Heart left ventricle (tissue), 16 donors: ENCODE measurements at regions not wholly inside any gene's neighbourhood (a gene's known extent, or its start where the extent isn't known, plus 50 kb on each side); places are given as distances from the start of the nearest gene placed in this dataset.
A peak's percentile ranks its signal among the peaks of the same experiment; 100 is the strongest.

Experiments
- ATAC-seq, 4 donors: fragments of 200-7000 bp; cut with Tn5 transposase; one replicate each; pipeline ENCODE4 v1.9.1; 2020 to 2022; ENCODE audit warnings: moderate library complexity in 4 of 4, mild to moderate bottlenecking in 3 of 4, moderate number of reproducible peaks in 1 of 4
- DNase-seq, 5 donors: peaks; one replicate each; pipeline ENCODE4 v3.0.0-alpha.2; 2020
- H3K27ac ChIP-seq, 12 donors: fragments of 200-600 bp; sonication (generic) in 4 of 12; one replicate each; pipeline versions ENCODE4 v1.5.0 to v1.8.0; 2016 to 2022; ENCODE audit warnings: mild to moderate bottlenecking in 2 of 12
- H3K27me3 ChIP-seq, 9 donors: fragments of 200-600 bp; sonication (generic) in 2 of 9; one replicate each; pipeline versions ENCODE4 v1.5.1 to v1.8.0; 2016 to 2022; ENCODE audit warnings: mild to moderate bottlenecking in 3 of 9
- H3K36me3 ChIP-seq, 9 donors: fragments of 200-600 bp; sonication (generic) in 2 of 9; one replicate each; pipeline versions ENCODE4 v1.5.0 to v1.8.0; 2018 to 2022; ENCODE audit warnings: mild to moderate bottlenecking in 2 of 9
- H3K4me1 ChIP-seq, 12 donors: fragments of 200-600 bp; sonication (generic) in 4 of 12; one replicate each; pipeline versions ENCODE4 v1.5.0 to v1.8.0; 2016 to 2022; ENCODE audit warnings: mild to moderate bottlenecking in 3 of 12
- H3K4me3 ChIP-seq, 12 donors: fragments of 200-600 bp; sonication (generic) in 4 of 12; one replicate each; pipeline versions ENCODE4 v1.5.0 to v1.8.0; 2017 to 2022; ENCODE audit warnings: mild to moderate bottlenecking in 9 of 12, moderate library complexity in 4 of 12
- H3K9me3 ChIP-seq, 12 donors: fragments of 200-600 bp; sonication (generic) in 4 of 12; one replicate each; pipeline versions ENCODE4 v1.5.0 to v1.8.0; 2016 to 2022; ENCODE audit warnings: mild to moderate bottlenecking in 1 of 12
- POLR2A ChIP-seq, 2 donors: fragments of 450-650 bp; IDR thresholded peaks; one replicate each; pipeline ENCODE4 v1.6.1; 2017; ENCODE audit warnings: antibody characterized with exemption in 2 of 2, mild to moderate bottlenecking in 2 of 2, moderate library complexity in 2 of 2
- WGBS, 4 donors: extraction: QIAGEN DNeasy Blood & Tissue Kit in 2 of 4; methylation state at CpG; one replicate each; pipeline versions ENCODE4 v1.1.5 to v1.1.7; 2013 to 2018; 5-methylcytosine and 5-hydroxymethylcytosine counted together
- intact Hi-C, 10 donors: fragments of 100-400 bp; cut with DNase I; formaldehyde crosslinking; loops; one replicate each; pipeline versions ENCODE4 v1.11.1 to v1.14.2; 2022
- TF ChIP-seq, protein P1 (sequence below), 12 donors: fragments of 200-600 bp; sonication (generic) in 4 of 12; IDR thresholded peaks; one replicate each; pipeline versions ENCODE4 v1.5.0 to v1.8.0; 2018 to 2022; ENCODE audit warnings: antibody characterized with exemption in 12 of 12, mild to moderate bottlenecking in 5 of 12
- donor health status: ischemic (EF 13 %, LVEDD 7.1; RV severe dilation, severe dysfunction).
- donor health status: healthy with polysubstance abuse.
- donor health status: DM: no; HTN: yes; CAD: no.
- donor health status: DM: no; HTN: no; CAD: no.
- donor health status: ischemic (EF 25% LVEDD 6.9; RV normal size, moderate dysfunction).
- donor health status: ischemic (EF 25% LVEDD 5.7; RV mildly dilated, moderate dysfunction).
- donor health status: healthy.
- donor health status: DM: yes; HTN: yes; CAD: no.
- donor health status: ischemic (EF 35%, LVEDD 5.7; RV mildly dilated, moderate dysfunction).
- donor health status: nonischemic (EF 11% LVEDD 7.7; RV severe dilation, severe dysfunction).
- donor health status: DM: yes; HTN: yes; CAD: no.
- donor health status: PGD.
- donor health status: ischemic (EF 29% LVEDD 5.4; RV normal size, mild dysfunction).
- donor health status: nonischemic (EF 23%, LVEDD 6.1; RV moderate dilation, normal function).

DNA sequence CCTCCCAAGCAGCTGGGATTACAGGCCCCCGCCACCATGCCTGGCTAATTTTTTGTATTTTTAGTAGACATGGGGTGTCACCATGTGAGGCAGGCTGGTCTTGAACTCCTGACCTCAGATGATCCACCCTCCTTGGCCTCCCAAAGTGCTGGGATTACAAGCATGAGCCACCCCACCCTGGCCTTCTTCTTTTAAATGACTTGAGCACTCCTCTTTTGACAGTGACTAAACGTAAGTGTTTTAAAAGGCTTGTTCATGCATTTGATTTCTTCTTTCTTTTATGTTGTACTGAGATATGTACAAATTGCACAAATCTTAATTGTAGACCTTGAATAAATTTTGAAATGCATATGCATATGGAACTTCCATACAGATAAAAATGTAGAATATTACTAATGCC, 337.9 kb downstream of the CETN3 start:
- Histone ChIP-seq H3K4me3 (no peak overlapping the region), H3K4me1 (no peaks in the 10 kb centered on the region), H3K27me3 (no peaks in the 10 kb centered on the region), H3K36me3 (no peaks in the 10 kb centered on the region), H3K9me3 (peaks cover 0 to 7% (median 0%) of the 10 kb centered on the region in 12 donors), H3K27ac (no peak overlapping the region)
- ATAC-seq (no peak), DNase-seq (no peak)
- intact Hi-C loops = no loop called here
- no peak for TF ChIP-seq POLR2A (IDR thresholded peaks at IDR 0.05)
- TF ChIP-seq, protein P1, sequence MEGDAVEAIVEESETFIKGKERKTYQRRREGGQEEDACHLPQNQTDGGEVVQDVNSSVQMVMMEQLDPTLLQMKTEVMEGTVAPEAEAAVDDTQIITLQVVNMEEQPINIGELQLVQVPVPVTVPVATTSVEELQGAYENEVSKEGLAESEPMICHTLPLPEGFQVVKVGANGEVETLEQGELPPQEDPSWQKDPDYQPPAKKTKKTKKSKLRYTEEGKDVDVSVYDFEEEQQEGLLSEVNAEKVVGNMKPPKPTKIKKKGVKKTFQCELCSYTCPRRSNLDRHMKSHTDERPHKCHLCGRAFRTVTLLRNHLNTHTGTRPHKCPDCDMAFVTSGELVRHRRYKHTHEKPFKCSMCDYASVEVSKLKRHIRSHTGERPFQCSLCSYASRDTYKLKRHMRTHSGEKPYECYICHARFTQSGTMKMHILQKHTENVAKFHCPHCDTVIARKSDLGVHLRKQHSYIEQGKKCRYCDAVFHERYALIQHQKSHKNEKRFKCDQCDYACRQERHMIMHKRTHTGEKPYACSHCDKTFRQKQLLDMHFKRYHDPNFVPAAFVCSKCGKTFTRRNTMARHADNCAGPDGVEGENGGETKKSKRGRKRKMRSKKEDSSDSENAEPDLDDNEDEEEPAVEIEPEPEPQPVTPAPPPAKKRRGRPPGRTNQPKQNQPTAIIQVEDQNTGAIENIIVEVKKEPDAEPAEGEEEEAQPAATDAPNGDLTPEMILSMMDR (IDR thresholded peaks at IDR 0.05) = no peak
- WGBS, 4 donors = 92 to 98% (median 94%) methylated on average over 2 of the region's 2 CpGs

DNA sequence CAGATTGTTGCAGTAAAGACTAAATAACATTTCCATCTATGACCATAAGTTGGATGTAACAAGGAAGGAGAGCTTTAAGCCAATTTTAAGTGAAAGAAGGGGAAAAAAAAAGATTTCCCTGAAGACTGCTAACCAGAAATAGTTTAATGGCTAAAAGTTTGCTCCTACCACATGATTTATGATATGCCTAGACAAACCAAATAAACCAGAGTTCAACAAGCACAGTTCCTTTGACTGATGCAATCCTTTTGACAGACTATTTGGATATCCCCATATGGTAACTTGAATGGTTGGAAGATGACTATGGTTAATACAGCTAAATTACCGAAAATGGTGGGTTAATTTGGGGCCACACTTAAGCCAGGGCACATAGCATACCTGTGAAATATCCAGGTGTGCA, 338.5 kb downstream of the CETN3 start:
- ATAC-seq (no peak), DNase-seq (no peak)
- Histone ChIP-seq H3K4me1 (no peaks in the 10 kb centered on the region), H3K27me3 (no peaks in the 10 kb centered on the region), H3K9me3 (peaks cover 0 to 10% (median 0%) of the 10 kb centered on the region in 12 donors), H3K4me3 (no peak overlapping the region), H3K36me3 (no peaks in the 10 kb centered on the region), H3K27ac (no peak overlapping the region)
- TF ChIP-seq POLR2A (IDR thresholded peaks at IDR 0.05) = no peak
- TF ChIP-seq, protein P1 (IDR thresholded peaks at IDR 0.05) = no peak
- intact Hi-C loops = no loop called here
- WGBS, 4 donors = 3 to 65% (median 48%) methylated on average over 1 of the region's 1 CpG

DNA sequence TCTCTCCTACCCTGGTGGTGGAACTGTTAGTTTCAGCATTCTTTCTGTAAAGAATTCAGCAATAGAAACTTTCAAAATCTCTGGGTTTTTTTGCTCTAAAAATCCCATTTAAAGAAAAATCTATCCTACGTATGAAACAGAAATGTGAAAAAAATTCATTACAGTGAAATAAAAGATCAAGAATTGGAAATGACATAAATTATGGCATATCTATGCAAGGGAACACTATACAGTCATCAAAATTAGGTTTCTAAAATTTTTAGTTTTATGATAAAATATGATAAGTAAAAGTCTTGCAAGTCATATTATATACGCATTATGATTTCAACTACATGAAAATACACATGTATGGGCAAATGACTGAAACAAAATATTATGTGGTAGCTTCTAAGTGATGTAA, 342.6 kb downstream of the CETN3 start:
- peaks cover 0 to 25% (median 6%) of the 10 kb centered on the region in 12 donors for H3K9me3 ChIP-seq

DNA sequence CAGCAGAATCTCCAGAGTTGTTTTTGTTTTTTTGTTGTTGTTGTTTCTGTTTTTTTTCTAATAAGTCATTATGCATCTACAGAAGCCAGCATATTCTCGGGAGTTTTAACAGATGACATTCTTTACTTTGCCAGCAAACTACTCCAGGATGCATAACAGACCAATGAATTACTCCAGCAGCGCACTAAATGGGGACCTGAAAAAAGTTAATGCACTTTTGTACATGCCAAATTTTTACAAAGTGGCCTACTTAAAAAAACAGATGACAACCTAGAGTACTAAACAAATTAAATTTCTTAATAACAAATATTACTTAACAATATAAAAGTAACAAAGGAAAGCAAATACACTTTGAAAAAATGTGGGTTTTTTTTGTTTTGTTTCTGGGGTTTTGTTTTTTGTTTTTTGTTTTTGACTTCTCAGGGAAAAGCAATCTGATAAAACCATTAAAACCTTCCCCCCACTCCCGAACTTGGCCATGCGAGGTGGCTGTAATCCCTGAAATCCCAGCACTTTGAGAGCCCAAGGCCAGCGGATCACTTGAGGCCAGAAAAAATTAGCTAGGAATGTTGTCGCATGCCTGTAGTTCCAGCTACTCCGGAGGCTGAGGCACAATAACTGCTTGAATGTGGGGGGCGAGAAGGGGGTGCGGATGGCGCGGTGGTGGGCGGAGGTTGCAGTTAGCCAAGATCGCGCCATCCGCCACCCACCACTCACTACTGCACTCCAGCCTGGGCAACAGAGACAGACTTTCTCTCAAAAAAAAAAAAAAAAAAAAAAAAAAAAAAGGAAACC, 352.4 kb downstream of the CETN3 start:
- Histone ChIP-seq H3K36me3 (no peaks in the 10 kb centered on the region), H3K9me3 (peaks cover 0 to 6% (median 0%) of the 10 kb centered on the region in 12 donors), H3K27me3 (no peaks in the 10 kb centered on the region), H3K27ac (no peak overlapping the region), H3K4me3 (peak overlapping the region in 1 of 12 donors; percentile 9), H3K4me1 (peaks cover 0 to 12% (median 0%) of the 10 kb centered on the region in 12 donors)
- DNase-seq (peak in 2 of 5 donors; percentile 6 to 11), ATAC-seq (no peak)
- 44 to 55% (median 45%) methylated on average over 15 of the region's 15 CpGs for WGBS, 4 donors
- intact Hi-C loops = loop anchor here in 1 of 10 donors (5.0 kb wide), 1 partner anchor 65 kb away; no protein-coding TSS in a partner anchor
- no peak for TF ChIP-seq POLR2A (IDR thresholded peaks at IDR 0.05)
- TF ChIP-seq, protein P1 (IDR thresholded peaks at IDR 0.05) = no peak

More for the DNA sequence above, 342.6 kb downstream of the CETN3 start:
- Histone ChIP-seq H3K36me3 (no peaks in the 10 kb centered on the region), H3K27ac (no peak overlapping the region), H3K27me3 (no peaks in the 10 kb centered on the region), H3K4me1 (no peaks in the 10 kb centered on the region), H3K4me3 (no peak overlapping the region)
- ATAC-seq = no peak
- intact Hi-C loops = no loop called here
- 69 to 96% (median 85%) methylated on average over 2 of the region's 2 CpGs for WGBS, 4 donors
- TF ChIP-seq POLR2A (IDR thresholded peaks at IDR 0.05) = no peak
- TF ChIP-seq, protein P1 (IDR thresholded peaks at IDR 0.05) = no peak
- DNase-seq = no peak
